ENCODE measurements at regions not wholly inside any gene's neighbourhood (a gene's known extent, or its start where the extent isn't known, plus 50 kb on each side); places are given as distances from the start of the nearest gene placed in this dataset.

- FAIRE-seq: no peak
These were observed 86.7 kb downstream of the S1PR1 start for GRCh38 chr1:101323535-101323934.

GRCh38 chr1:101325144-101325543, 88.3 kb downstream of the S1PR1 start:
- no peak for FAIRE-seq

DNA sequence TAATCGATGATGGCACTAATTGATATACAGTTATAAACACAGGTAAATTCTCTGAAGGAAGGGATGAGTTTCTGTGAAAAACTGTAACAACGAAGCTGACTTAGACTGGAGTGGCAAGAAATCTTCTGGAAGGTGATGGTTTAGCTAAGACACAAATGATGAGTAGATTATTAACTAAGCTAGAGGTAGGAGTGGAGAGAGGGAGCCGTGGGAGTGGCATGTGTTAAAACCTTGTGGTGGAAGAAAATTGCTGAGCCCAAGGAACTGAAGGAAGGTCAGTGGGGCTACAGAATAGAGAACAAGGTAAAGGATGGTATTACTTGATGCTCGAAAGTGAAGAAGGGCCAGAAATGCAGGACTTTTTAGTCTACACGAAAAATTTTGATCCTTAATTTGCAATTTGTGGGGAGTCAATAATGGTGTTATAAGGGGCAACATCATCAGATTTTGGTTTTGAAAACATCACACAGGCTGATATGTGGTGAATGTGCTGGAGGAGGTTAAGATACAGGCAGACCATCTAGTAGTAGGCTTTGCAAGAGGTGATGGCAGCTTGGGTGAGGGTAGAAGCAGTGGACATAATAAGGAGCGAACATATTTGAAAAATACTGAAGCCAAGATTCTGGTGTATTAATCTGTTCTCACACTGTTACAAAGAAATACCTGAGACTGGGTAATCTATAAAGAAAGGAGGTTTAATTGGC, 93.8 kb downstream of the S1PR1 start:
- no peak for FAIRE-seq

DNA sequence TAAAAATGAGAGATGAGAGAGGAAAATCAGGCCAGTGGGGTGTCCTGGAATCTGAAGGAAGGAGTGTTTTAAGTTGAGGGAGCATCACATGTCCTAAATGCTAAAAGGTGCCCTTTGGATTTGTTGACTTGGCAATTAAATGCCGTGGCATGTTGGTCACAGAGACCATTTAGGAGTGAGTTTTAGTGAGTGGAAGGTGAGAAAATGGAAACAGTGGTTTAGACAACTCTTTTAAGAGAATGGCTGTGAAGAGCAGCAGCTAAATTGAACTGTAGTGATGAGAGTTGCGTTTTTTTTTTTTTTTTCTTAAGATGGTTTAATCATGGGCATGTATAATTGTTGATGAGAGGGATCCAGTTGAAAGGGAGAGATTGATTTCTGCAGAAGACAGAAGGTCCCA, 95.0 kb downstream of the S1PR1 start:
- FAIRE-seq: no peak

GRCh38 chr1:101332633-101333032, 95.8 kb downstream of the S1PR1 start:
- no peak for FAIRE-seq

GRCh38 chr1:101333186-101333585, 96.4 kb downstream of the S1PR1 start:
- no peak for FAIRE-seq

GRCh38 chr1:101337968-101338367, 101.1 kb downstream of the S1PR1 start:
- FAIRE-seq: no peak

- FAIRE-seq: no peak
These were observed 102.1 kb downstream of the S1PR1 start for GRCh38 chr1:101338714-101339430.

GRCh38 chr1:101344745-101345144, 107.9 kb downstream of the S1PR1 start:
- no peak for FAIRE-seq

DNA sequence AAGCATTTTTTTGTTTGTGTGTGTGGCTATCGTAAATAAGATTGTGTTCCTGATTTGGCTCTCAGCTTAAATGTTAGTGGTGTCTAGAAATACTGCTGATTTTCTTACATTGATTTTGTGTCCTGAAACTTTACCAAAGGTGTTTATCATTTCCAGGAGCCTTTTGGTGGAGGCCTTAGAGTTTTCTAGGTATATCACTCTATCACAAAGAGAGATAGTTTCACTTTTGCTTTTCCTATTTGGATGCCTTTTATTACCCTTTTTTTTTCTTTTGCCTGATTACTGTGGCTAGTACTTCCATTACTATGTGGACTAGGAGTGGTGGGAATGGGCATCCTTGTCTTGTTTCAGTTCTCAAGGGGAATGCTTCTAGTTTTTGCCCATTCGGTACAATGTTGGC, 109.6 kb downstream of the S1PR1 start:
- FAIRE-seq: no peak

- no peak for FAIRE-seq
These were observed 119.2 kb downstream of the S1PR1 start for GRCh38 chr1:101356013-101356412.

- FAIRE-seq: no peak
These were observed 120.0 kb downstream of the S1PR1 start for GRCh38 chr1:101356604-101357443.

- peak; percentile 57 for FAIRE-seq
These were observed 120.7 kb downstream of the S1PR1 start for GRCh38 chr1:101357444-101357986.

DNA sequence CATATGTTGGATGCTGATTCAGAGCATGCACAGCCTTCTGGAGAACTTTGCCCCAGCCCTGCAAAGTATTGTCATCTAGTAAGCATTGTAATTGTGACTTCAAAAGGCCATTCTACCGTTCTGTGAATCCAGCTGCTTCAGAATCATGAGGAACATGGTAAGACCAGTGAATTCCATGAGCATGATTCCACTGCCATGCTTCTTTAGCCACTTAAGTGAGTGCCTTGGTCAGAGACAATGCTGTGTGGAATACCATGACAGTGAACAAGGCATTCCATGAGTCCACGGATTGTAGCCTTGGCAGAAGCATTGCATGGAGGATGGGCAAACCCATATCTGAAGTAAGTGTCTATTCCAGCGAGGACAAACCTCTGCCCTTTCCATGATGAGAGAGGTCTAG, 123.7 kb downstream of the S1PR1 start:
- no peak for FAIRE-seq

GRCh38 chr1:101363891-101364318, 127.1 kb downstream of the S1PR1 start:
- no peak for FAIRE-seq

- FAIRE-seq: no peak
These were observed 127.7 kb downstream of the S1PR1 start for GRCh38 chr1:101364370-101365120.

GRCh38 chr1:101365186-101365585, 128.4 kb downstream of the S1PR1 start:
- FAIRE-seq: no peak

DNA sequence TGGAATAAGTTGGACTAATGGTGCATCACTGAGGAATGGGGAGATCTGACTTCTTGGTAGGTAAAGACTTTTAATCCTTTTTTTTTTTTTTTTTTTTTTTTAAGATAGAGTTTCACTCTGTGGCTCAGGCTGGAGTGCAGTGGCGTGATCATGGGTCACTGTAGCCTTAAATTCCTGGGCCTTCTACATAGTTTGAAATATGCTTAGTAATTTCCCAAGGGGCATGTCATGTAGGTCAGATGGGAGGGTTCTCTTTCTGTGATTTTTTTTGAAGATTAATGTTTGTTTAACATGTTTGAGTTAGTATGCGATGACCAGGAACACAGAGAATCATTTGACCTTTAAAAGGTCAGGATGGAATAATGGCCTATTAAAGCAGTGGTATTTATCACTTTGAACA, 129.1 kb downstream of the S1PR1 start:
- FAIRE-seq: no peak

- FAIRE-seq: no peak
These were observed 129.8 kb downstream of the S1PR1 start for GRCh38 chr1:101366513-101367215.

GRCh38 chr1:101367630-101368029, 130.8 kb downstream of the S1PR1 start:
- FAIRE-seq: no peak

DNA sequence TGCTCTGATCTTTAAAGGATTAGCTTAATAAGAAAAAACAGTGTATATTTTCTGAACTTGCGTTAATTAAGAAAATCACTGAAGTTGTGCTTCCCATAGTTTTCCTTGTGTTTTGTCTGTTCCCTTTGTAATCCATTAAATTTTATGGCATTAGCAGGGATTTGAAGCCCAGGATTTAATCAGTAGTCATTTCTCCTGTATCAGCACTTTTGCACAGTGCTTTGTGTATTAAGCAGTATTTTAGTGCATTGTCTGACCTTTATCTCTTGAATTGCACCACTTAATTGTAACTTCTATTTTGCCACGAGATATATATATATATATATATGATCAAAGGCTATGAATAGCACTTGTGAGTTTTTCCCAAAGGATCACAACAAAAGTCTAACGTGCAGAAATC, 133.7 kb downstream of the S1PR1 start:
- FAIRE-seq: no peak

DNA sequence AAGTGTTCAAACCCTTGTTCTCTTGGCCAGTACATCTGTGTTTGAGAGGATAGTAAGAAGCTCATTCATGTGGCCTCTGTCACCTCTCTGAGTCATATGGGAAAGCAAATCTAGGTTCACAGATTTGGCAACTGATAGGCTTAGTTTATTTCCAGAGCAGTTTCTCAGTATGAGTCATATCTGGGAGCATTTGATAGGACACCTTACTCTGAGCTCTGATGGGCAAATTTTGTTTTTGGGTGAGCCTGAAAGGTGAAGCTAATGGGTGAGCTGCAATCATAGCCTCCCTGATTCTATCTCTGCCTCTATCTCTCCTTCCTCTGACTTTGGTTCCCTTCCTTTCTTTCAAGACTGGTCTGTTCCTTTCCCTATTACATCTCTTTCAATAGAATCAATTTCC, 134.4 kb downstream of the S1PR1 start:
- no peak for FAIRE-seq
